OCI-LY7 (cell line): ENCODE measurements at regions not wholly inside any gene's neighbourhood (a gene's known extent, or its start where the extent isn't known, plus 50 kb on each side); places are given as distances from the start of the nearest gene placed in this dataset.

ENCODE experiments used
- CTCF ChIP-seq: fragments of 200-600 bp; sonication (generic); conservative IDR thresholded peaks from 2 replicates; pipeline ENCODE4 v1.5.1; 2014; ENCODE audit warnings: mild to moderate bottlenecking, antibody characterized with exemption, low read length, moderate library complexity, mixed read lengths
- EZH2phosphoT487 ChIP-seq: fragments of 200-600 bp; sonication (generic); IDR thresholded peaks from 2 replicates; pipeline ENCODE4 v1.6.1; 2018; ENCODE audit warnings: low read depth, borderline replicate concordance, mild to moderate bottlenecking, mixed run types, antibody characterized with exemption, low read length, moderate library complexity, mixed read lengths

DNA sequence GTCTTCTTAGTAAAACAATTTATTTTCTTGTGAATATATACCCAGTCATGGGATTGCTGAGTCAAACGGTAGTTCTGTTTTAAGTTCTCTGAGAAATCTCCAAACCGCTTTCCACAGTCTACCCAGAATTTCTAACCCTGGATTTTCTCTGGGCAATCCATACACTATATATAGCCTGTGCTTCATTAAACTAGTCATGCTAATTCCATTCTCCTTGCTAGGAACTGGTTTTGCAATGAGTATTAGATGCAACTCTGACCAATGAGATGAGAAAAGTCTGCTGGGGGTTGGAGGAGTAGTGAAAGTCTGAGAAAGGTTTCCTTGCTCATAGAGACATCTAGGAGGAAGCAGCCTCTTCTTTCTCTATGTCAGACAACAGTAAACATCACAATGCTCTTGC is 196.1 kb upstream of the CDKN3 start:
- no peak for TF ChIP-seq CTCF
- no peak for TF ChIP-seq EZH2phosphoT487
